ENCODE measurements at regions not wholly inside any gene's neighbourhood (a gene's known extent, or its start where the extent isn't known, plus 50 kb on each side); places are given as distances from the start of the nearest gene placed in this dataset.

DNA sequence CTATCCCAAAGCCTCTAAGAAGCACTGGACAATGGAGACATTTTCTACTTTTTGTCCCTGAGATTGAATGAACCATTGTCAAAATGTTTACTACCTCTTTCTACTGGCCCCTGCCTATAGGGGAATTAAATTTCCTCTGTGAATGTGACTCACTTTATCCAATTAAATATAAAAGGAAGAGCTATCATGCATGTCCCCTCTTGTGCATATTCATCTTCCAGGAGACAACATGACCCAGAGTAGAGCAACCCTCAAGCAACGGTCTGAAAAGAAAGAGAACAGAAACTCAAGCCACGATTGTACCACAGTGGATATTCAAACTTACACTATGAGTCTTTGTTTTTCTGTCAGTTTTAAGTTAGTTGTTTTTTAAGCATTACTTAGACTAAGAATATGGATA, 938.4 kb upstream of the ATXN7L3B start:
- TF ChIP-seq SP1 (IDR thresholded peaks at IDR 0.05) (no peak), EGR1 (IDR thresholded peaks at IDR 0.05; ENCODE audit: low read depth in 2 of 2) (no peak), GABPA (IDR thresholded peaks at IDR 0.05 in 1 of 2, conservative IDR thresholded peaks at IDR 0.05 in 1 of 2) (no peak), YY1 (IDR thresholded peaks at IDR 0.05) (no peak), JUND (IDR thresholded peaks at IDR 0.05) (no peak), RAD21 (IDR thresholded peaks at IDR 0.05) (no peak), TAF1 (conservative IDR thresholded peaks at IDR 0.05) (no peak), RXRA (IDR thresholded peaks at IDR 0.05) (no peak), NR2F2 (IDR thresholded peaks at IDR 0.05) (no peak)
- TF ChIP-seq, protein P1, sequence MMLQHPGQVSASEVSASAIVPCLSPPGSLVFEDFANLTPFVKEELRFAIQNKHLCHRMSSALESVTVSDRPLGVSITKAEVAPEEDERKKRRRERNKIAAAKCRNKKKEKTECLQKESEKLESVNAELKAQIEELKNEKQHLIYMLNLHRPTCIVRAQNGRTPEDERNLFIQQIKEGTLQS (IDR thresholded peaks at IDR 0.05): no peak
- TF ChIP-seq, protein P2, sequence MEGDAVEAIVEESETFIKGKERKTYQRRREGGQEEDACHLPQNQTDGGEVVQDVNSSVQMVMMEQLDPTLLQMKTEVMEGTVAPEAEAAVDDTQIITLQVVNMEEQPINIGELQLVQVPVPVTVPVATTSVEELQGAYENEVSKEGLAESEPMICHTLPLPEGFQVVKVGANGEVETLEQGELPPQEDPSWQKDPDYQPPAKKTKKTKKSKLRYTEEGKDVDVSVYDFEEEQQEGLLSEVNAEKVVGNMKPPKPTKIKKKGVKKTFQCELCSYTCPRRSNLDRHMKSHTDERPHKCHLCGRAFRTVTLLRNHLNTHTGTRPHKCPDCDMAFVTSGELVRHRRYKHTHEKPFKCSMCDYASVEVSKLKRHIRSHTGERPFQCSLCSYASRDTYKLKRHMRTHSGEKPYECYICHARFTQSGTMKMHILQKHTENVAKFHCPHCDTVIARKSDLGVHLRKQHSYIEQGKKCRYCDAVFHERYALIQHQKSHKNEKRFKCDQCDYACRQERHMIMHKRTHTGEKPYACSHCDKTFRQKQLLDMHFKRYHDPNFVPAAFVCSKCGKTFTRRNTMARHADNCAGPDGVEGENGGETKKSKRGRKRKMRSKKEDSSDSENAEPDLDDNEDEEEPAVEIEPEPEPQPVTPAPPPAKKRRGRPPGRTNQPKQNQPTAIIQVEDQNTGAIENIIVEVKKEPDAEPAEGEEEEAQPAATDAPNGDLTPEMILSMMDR (IDR thresholded peaks at IDR 0.05; ENCODE audit: low read depth, low read length, missing input control): no peak
- TF ChIP-seq, protein P3, sequence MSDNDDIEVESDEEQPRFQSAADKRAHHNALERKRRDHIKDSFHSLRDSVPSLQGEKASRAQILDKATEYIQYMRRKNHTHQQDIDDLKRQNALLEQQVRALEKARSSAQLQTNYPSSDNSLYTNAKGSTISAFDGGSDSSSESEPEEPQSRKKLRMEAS (IDR thresholded peaks at IDR 0.05): no peak
- TF ChIP-seq, protein P4, sequence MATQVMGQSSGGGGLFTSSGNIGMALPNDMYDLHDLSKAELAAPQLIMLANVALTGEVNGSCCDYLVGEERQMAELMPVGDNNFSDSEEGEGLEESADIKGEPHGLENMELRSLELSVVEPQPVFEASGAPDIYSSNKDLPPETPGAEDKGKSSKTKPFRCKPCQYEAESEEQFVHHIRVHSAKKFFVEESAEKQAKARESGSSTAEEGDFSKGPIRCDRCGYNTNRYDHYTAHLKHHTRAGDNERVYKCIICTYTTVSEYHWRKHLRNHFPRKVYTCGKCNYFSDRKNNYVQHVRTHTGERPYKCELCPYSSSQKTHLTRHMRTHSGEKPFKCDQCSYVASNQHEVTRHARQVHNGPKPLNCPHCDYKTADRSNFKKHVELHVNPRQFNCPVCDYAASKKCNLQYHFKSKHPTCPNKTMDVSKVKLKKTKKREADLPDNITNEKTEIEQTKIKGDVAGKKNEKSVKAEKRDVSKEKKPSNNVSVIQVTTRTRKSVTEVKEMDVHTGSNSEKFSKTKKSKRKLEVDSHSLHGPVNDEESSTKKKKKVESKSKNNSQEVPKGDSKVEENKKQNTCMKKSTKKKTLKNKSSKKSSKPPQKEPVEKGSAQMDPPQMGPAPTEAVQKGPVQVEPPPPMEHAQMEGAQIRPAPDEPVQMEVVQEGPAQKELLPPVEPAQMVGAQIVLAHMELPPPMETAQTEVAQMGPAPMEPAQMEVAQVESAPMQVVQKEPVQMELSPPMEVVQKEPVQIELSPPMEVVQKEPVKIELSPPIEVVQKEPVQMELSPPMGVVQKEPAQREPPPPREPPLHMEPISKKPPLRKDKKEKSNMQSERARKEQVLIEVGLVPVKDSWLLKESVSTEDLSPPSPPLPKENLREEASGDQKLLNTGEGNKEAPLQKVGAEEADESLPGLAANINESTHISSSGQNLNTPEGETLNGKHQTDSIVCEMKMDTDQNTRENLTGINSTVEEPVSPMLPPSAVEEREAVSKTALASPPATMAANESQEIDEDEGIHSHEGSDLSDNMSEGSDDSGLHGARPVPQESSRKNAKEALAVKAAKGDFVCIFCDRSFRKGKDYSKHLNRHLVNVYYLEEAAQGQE (IDR thresholded peaks at IDR 0.05): no peak
- TF ChIP-seq, protein P5, sequence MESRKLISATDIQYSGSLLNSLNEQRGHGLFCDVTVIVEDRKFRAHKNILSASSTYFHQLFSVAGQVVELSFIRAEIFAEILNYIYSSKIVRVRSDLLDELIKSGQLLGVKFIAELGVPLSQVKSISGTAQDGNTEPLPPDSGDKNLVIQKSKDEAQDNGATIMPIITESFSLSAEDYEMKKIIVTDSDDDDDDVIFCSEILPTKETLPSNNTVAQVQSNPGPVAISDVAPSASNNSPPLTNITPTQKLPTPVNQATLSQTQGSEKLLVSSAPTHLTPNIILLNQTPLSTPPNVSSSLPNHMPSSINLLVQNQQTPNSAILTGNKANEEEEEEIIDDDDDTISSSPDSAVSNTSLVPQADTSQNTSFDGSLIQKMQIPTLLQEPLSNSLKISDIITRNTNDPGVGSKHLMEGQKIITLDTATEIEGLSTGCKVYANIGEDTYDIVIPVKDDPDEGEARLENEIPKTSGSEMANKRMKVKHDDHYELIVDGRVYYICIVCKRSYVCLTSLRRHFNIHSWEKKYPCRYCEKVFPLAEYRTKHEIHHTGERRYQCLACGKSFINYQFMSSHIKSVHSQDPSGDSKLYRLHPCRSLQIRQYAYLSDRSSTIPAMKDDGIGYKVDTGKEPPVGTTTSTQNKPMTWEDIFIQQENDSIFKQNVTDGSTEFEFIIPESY (IDR thresholded peaks at IDR 0.05): no peak
